Parathyroid adenoma (tissue), 2 donors: ENCODE measurements at regions not wholly inside any gene's neighbourhood (a gene's known extent, or its start where the extent isn't known, plus 50 kb on each side); places are given as distances from the start of the nearest gene placed in this dataset.

Experiments
- H2AFZ ChIP-seq: fragments of 300-600 bp; sonication (generic); one replicate; pipeline ENCODE4 v1.7.0; 2017; ENCODE audit warnings: antibody characterized with exemption, mild to moderate bottlenecking
- H3K27ac ChIP-seq: fragments of 300-600 bp; sonication (generic); one replicate; pipeline ENCODE4 v1.7.0; 2017
- H3K27me3 ChIP-seq: fragments of 300-600 bp; sonication (generic); one replicate; pipeline ENCODE4 v1.7.0; 2017; ENCODE audit warnings: low read length; ENCODE audit not compliant: control insufficient read depth, insufficient read depth
- H3K36me3 ChIP-seq: fragments of 300-600 bp; sonication (generic); one replicate; pipeline ENCODE4 v1.7.0; 2017; ENCODE audit warnings: low read length; ENCODE audit not compliant: control insufficient read depth, insufficient read depth
- H3K4me1 ChIP-seq: fragments of 300-600 bp; sonication (generic); one replicate; pipeline ENCODE4 v1.7.0; 2017; ENCODE audit warnings: control low read depth
- H3K4me2 ChIP-seq: fragments of 300-600 bp; sonication (generic); one replicate; pipeline ENCODE4 v1.7.0; 2017; ENCODE audit warnings: low read length
- H3K4me3 ChIP-seq: fragments of 300-600 bp; sonication (generic); one replicate; pipeline ENCODE4 v1.7.0; 2017; ENCODE audit warnings: low read depth, low read length
- H3K79me2 ChIP-seq: fragments of 300-600 bp; sonication (generic); one replicate; pipeline ENCODE4 v1.7.0; 2017; ENCODE audit warnings: control low read depth
- H3K9ac ChIP-seq: fragments of 300-600 bp; sonication (generic); one replicate; pipeline ENCODE4 v1.7.0; 2017; ENCODE audit warnings: mild to moderate bottlenecking
- H3K9me3 ChIP-seq: fragments of 300-600 bp; sonication (generic); one replicate; pipeline ENCODE4 v1.7.0; 2017; ENCODE audit warnings: low read length; ENCODE audit not compliant: control insufficient read depth
- TF ChIP-seq, protein P1 (sequence below): fragments of 300-600 bp; sonication (generic); IDR thresholded peaks from one replicate; pipeline ENCODE4 v1.7.0; 2017; ENCODE audit warnings: antibody characterized with exemption, mild to moderate bottlenecking
- donor health status: primary hyperparathyroidism.

DNA sequence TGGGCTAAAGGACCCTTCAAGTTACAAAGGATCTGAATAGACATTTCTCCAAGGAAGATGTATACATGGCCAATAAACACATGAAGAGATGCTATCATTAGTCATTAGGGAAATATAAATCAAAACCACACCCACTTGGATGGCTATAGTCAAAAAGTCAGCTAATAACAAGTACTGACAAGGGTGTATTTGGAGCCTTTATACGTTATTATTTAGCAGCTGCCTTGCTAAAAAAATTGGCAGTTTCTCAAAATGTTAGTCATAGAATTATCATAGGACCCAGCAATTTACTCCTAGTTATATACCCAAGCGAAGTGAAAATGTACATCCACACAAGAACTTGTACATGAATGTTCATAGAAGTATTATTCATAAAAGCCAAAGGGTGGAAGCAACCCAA, 112.7 kb upstream of the DUSP21 start:
- H3K27ac ChIP-seq: no peak overlapping the region
- H3K4me3 ChIP-seq: no peak overlapping the region
- TF ChIP-seq, protein P1, sequence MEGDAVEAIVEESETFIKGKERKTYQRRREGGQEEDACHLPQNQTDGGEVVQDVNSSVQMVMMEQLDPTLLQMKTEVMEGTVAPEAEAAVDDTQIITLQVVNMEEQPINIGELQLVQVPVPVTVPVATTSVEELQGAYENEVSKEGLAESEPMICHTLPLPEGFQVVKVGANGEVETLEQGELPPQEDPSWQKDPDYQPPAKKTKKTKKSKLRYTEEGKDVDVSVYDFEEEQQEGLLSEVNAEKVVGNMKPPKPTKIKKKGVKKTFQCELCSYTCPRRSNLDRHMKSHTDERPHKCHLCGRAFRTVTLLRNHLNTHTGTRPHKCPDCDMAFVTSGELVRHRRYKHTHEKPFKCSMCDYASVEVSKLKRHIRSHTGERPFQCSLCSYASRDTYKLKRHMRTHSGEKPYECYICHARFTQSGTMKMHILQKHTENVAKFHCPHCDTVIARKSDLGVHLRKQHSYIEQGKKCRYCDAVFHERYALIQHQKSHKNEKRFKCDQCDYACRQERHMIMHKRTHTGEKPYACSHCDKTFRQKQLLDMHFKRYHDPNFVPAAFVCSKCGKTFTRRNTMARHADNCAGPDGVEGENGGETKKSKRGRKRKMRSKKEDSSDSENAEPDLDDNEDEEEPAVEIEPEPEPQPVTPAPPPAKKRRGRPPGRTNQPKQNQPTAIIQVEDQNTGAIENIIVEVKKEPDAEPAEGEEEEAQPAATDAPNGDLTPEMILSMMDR: no peak
- no peaks in the 10 kb centered on the region for H3K4me1 ChIP-seq
- H3K79me2 ChIP-seq: no peaks in the 10 kb centered on the region
- H2AFZ ChIP-seq: no peak overlapping the region
- H3K27me3 ChIP-seq: no peaks in the 10 kb centered on the region
- no peak overlapping the region for H3K9ac ChIP-seq
- H3K4me2 ChIP-seq: no peak overlapping the region
- H3K9me3 ChIP-seq: no peaks in the 10 kb centered on the region
- no peaks in the 10 kb centered on the region for H3K36me3 ChIP-seq

DNA sequence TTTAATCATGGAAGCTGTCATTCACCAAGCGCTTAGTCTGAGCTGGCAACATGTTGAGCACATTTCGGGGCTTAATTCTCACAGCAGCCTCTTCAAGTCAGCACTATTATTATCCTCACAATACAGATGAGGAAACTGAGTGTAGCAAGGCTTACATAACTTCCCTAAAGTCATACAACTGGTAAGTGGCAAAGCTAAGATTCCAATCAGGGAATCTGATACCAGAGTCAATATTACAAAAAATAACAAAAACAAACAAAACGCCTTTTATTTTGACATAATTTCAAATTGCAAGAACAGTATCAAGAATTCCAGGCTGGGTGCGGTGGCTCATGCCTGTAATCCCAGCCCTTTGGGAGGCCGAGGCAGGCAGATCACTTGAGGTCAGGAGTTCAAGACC, 120.4 kb upstream of the DUSP21 start:
- Histone ChIP-seq H3K9me3 (no peaks in the 10 kb centered on the region), H2AFZ (no peak overlapping the region), H3K36me3 (no peaks in the 10 kb centered on the region)

DNA sequence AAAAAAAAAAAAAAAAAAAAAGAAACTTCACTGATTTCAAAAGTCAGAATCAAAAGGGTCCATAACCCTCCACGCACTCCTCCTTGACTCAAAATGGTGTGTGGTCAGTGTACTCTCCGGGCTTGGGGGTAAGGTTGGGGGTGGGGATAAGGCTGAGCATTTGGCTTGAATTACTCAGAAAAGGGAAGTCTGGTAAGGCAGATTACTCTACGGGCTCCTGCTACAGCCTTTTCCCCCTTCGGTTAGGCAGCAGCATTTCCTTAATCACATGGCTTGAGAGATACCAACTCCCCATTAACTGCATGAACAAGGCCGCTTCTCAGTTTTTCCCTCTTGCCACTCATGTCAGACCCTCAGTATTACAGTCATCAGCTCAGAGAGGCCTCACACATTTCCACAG, 135.4 kb upstream of the DUSP21 start:
- H3K27me3 ChIP-seq: no peaks in the 10 kb centered on the region
- TF ChIP-seq, protein P1: no peak

More for the DNA sequence above, 120.4 kb upstream of the DUSP21 start:
- H3K9ac ChIP-seq: no peak overlapping the region
- TF ChIP-seq, protein P1: no peak
- no peak overlapping the region for H3K27ac ChIP-seq
- no peak overlapping the region for H3K4me2 ChIP-seq
- no peaks in the 10 kb centered on the region for H3K79me2 ChIP-seq
- no peaks in the 10 kb centered on the region for H3K27me3 ChIP-seq
- H3K4me1 ChIP-seq: no peaks in the 10 kb centered on the region
- H3K4me3 ChIP-seq: no peak overlapping the region

DNA sequence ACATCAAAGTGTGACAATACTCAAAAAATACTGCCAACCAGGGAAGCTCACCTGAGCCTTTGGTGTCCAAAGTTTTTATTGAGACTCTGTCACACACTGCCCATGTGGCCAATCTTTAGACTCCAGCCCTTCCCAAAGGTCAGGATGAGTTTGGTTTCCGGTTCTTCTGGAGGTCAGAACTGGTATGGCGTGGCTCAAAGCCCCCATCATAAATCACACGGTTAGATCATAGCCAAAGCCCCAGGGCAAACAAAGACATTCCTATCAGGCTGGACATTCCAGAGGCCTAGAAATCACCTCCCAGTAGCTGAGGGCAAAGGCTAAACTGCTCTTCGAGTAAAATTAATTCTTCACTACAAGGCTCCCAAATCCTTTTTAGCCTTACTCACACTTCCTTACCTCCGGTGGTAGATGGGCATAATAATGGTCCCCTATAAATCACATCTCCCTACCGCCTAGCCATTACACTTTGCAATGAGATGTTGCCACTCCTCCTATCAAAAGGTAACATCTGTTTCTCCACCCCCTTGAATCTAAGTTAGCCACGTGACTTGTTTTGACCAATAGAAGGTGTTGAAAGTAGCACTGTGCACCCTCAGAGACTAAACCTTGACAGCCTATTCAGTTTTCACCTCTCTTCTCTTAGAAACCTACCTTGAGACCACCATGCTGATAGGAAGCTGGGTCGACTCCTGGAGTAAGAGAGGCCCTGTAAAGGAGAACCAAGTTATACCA, 137.8 kb upstream of the DUSP21 start:
- Histone ChIP-seq H2AFZ (no peak overlapping the region), H3K27ac (no peak overlapping the region)

More for the DNA sequence above, 135.4 kb upstream of the DUSP21 start:
- Histone ChIP-seq H2AFZ (no peak overlapping the region), H3K4me3 (no peak overlapping the region), H3K79me2 (no peaks in the 10 kb centered on the region), H3K9me3 (no peaks in the 10 kb centered on the region), H3K27ac (no peak overlapping the region), H3K9ac (no peak overlapping the region), H3K4me2 (no peak overlapping the region), H3K36me3 (no peaks in the 10 kb centered on the region), H3K4me1 (no peaks in the 10 kb centered on the region)

More for the DNA sequence above, 137.8 kb upstream of the DUSP21 start:
- no peaks in the 10 kb centered on the region for H3K27me3 ChIP-seq
- H3K4me1 ChIP-seq: no peaks in the 10 kb centered on the region
- H3K9me3 ChIP-seq: no peaks in the 10 kb centered on the region
- no peak overlapping the region for H3K4me2 ChIP-seq
- no peaks in the 10 kb centered on the region for H3K79me2 ChIP-seq
- H3K36me3 ChIP-seq: no peaks in the 10 kb centered on the region
- no peak overlapping the region for H3K9ac ChIP-seq
- TF ChIP-seq, protein P1: no peak
- no peak overlapping the region for H3K4me3 ChIP-seq
